ENCODE measurements at regions not wholly inside any gene's neighbourhood (a gene's known extent, or its start where the extent isn't known, plus 50 kb on each side); places are given as distances from the start of the nearest gene placed in this dataset.

DNA sequence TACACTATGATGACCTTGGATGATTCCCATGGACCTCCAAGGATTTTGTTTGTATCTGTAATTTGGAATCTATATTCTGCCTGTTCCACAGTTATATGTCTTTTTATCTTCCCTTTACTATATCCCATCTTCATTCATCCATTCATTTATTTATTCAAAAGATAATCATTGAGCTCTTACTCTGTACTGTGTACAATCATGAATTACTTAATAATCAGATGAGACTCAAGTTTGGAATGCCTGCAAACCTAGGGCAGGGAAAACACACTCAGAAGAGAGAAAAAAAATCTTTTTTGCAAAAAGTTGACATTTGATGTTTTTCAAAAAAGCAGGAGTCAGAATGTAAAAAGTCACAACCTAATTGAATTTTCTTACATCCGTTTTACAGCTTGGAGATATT lies 170.2 kb upstream of the GNAI1 start:
- no peak for DNase-seq (ENCODE audit: low read depth)
- H3K4me3 ChIP-seq (ENCODE audit: low read depth, low read length) = no peak overlapping the region
- TF ChIP-seq, protein P1, sequence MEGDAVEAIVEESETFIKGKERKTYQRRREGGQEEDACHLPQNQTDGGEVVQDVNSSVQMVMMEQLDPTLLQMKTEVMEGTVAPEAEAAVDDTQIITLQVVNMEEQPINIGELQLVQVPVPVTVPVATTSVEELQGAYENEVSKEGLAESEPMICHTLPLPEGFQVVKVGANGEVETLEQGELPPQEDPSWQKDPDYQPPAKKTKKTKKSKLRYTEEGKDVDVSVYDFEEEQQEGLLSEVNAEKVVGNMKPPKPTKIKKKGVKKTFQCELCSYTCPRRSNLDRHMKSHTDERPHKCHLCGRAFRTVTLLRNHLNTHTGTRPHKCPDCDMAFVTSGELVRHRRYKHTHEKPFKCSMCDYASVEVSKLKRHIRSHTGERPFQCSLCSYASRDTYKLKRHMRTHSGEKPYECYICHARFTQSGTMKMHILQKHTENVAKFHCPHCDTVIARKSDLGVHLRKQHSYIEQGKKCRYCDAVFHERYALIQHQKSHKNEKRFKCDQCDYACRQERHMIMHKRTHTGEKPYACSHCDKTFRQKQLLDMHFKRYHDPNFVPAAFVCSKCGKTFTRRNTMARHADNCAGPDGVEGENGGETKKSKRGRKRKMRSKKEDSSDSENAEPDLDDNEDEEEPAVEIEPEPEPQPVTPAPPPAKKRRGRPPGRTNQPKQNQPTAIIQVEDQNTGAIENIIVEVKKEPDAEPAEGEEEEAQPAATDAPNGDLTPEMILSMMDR (IDR thresholded peaks at IDR 0.05; ENCODE audit: insufficient read depth, low read depth, low read length, missing control alignments) = no peak

DNA sequence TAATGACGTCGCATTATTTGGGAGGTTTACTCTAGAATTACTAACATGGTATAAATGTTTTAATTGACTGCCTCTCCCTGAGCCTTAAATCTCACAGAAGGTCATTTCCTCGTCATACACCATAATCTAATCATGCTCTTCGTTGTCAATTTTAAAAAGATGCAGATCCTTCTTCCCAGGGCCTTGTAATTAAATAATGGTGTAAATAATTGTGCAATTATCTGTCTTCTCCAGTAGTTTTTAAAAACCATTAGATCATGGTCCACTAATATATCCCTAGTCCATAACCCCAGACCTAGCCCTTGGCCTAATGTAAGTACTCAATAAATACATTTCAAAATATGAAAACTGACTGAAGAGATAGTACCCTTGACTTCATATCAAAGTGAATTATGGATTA lies 181.5 kb upstream of the GNAI1 start:
- TF ChIP-seq, protein P1 (IDR thresholded peaks at IDR 0.05; ENCODE audit: insufficient read depth, low read depth, low read length, missing control alignments) = no peak
- DNase-seq (ENCODE audit: low read depth) = no peak
- H3K4me3 ChIP-seq (ENCODE audit: low read depth, low read length) = no peak overlapping the region

DNA sequence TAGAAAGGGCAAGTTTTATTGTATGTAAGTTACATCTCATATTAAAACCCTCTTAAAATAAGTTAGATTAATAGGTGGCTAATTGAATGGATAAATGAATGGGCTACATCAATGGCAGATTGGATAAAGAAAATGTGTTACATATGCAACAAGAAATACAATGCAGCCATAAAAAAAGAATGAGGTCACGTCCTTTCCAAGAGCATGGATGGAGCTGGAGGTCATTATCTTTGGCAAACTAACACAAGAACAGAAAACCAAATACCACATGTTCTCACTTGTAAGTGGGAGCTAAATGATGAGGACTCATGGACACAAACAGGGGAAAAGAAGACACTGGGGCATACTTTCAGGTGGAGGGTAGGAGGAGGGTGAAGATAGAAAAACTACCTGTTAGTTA lies 182.2 kb upstream of the GNAI1 start:
- no peak overlapping the region for H3K4me3 ChIP-seq (ENCODE audit: low read depth, low read length)
- TF ChIP-seq, protein P1 (IDR thresholded peaks at IDR 0.05; ENCODE audit: insufficient read depth, low read depth, low read length, missing control alignments) = no peak
- no peak for DNase-seq (ENCODE audit: low read depth)

DNA sequence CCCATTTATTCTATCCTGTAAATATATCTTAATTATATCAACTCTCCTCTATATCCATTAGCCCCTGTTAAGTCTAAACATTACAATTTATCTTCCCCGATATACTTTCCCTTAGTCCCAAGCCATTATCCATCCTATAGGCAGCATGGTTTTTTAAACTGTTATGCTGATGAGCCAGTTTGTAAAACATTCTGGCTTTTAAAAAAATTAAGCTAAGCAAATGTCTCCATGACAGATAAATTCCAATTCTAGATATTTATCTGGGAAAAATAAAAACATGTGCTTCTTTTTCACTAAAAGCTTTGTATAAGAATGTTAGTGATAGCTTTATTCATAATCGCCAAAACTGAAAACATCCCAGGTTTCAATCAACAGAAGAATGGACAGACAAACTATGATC lies 183.2 kb upstream of the GNAI1 start:
- no peak overlapping the region for H3K4me3 ChIP-seq (ENCODE audit: low read depth, low read length)
- TF ChIP-seq, protein P1 (IDR thresholded peaks at IDR 0.05; ENCODE audit: insufficient read depth, low read depth, low read length, missing control alignments) = no peak

DNA sequence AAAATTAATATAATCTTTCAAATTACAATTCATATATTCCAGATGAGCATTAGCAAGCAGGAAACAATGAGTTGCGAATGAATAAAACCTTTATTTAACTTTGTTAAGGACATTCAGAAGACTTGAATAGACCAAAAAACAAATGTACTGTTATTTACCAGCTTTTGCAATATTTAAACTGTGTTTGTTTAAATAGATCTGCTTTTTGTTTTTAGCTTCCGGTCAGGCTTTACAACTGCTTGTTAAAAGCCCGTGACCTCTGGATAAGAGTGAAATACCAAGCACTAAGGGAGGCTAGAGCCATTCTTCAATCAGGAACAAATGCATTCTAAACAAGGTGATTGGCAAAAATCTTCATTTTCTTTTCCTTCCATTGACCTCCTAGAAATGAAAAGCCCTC lies 184.9 kb upstream of the GNAI1 start:
- no peak overlapping the region for H3K4me3 ChIP-seq (ENCODE audit: low read depth, low read length)
- no peak for DNase-seq (ENCODE audit: low read depth)
- TF ChIP-seq, protein P1 (IDR thresholded peaks at IDR 0.05; ENCODE audit: insufficient read depth, low read depth, low read length, missing control alignments) = no peak

More for the DNA sequence above, 183.2 kb upstream of the GNAI1 start:
- no peak for DNase-seq (ENCODE audit: low read depth)

DNA sequence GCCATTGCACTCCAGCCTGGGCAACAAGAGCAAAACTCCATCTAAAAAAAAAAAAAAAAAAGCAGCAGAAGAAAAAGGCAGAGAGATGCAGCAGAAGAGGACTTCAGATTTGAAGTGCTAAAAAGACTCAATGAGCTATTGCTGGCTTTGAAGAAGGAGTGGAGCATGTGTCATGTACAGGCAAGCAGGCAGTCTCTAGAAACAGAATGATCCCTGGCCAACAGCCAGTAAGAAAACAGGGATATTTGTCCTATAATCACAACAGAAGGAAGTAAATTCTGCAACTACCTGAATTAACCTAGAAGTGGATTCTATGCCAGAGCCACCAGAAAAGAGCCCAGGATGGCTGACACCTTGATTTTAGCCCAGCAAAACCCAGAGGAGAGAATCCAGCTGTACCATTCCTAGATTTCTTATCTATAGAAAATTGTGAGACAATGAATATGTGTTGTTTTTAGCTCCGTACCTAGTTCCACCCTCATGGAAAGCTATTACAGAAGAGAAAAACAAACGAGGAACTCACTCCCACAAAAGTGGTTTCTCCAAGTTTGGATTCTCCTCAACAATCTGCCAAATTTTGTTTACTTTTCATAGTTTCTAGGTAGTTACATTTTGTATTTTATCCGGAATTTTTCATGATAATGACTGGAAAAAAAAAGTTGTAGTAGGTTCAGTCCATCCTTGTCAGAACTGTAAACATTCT lies 198.2 kb upstream of the GNAI1 start:
- TF ChIP-seq, protein P1 (IDR thresholded peaks at IDR 0.05; ENCODE audit: insufficient read depth, low read depth, low read length, missing control alignments) = no peak
- no peak for DNase-seq (ENCODE audit: low read depth)
- no peak overlapping the region for H3K4me3 ChIP-seq (ENCODE audit: low read depth, low read length)

DNA sequence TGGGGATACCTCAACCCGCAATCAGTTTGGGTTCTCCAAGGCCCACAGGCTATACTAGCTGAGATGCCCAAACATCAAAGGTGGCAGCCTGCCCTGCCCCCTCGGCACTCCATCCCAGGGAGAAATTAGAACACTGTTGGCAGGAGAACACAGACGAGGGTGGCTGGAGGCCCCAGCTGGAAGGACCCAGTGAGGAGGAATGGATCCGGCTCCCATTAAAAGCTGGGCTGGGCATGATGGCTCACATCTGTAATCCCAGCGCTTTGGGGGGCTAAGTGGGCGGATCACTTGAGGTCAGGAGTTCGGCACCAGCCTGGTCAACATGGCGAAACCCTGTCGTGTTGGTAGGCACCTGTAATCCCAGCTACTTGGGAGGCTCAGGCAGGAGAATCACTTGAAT lies 199.9 kb upstream of the GNAI1 start:
- no peak overlapping the region for H3K4me3 ChIP-seq (ENCODE audit: low read depth, low read length)
- TF ChIP-seq, protein P1 (IDR thresholded peaks at IDR 0.05; ENCODE audit: insufficient read depth, low read depth, low read length, missing control alignments) = no peak
- no peak for DNase-seq (ENCODE audit: low read depth)

Data from GM12865 (cell line).